CD4-positive, alpha-beta T cell (primary cell): ENCODE measurements at regions not wholly inside any gene's neighbourhood (a gene's known extent, or its start where the extent isn't known, plus 50 kb on each side); places are given as distances from the start of the nearest gene placed in this dataset.

Source experiments
- ATAC-seq: fragments of 200-7000 bp; cut with Tn5 transposase; one replicate; pipeline ENCODE4 v1.10.0; 2022; ENCODE audit warnings: mild to moderate bottlenecking; ENCODE audit not compliant: poor library complexity
- CTCF ChIA-PET: fragments of 350-600 bp; sonication (Branson Sonifier 250); formaldehyde crosslinking; loops from one replicate; lab custom pipeline; 2021; ENCODE audit warnings: antibody characterized with exemption, inconsistent platforms; lab: Charles Lee
- POLR2A ChIA-PET: fragments of 350-600 bp; sonication (Branson Sonifier 250); formaldehyde crosslinking; loops from one replicate; lab custom pipeline; 2021; ENCODE audit warnings: antibody characterized with exemption, inconsistent platforms; lab: Charles Lee
- DNase-seq, 14 experiments: peaks; one replicate each; pipeline ENCODE4 v3.0.0-alpha.2; 2013 to 2020; ENCODE audit warnings: mixed read lengths in 2 of 14
- H3K27ac ChIP-seq, 2 donors: one replicate each; pipeline versions ENCODE4 v1.5.1 to v1.7.0; 2013; ENCODE audit warnings: low read length in 2 of 2, low read depth in 1 of 2, mild to moderate bottlenecking in 1 of 2
- H3K27me3 ChIP-seq, 2 experiments: 1 replicate in 1 of 2; 2 replicates in 1 of 2; pipeline versions ENCODE4 v1.6.1 to v1.7.0; 2013; ENCODE audit warnings: low read length in 2 of 2, control low read depth in 1 of 2, mild to moderate bottlenecking in 1 of 2, moderate library complexity in 1 of 2; ENCODE audit not compliant: insufficient read depth in 2 of 2, control insufficient read depth in 1 of 2
- H3K36me3 ChIP-seq: one replicate; pipeline ENCODE4 v1.6.1; 2013; ENCODE audit warnings: low read length, control low read depth; ENCODE audit not compliant: insufficient read depth
- H3K4me1 ChIP-seq: one replicate; pipeline ENCODE4 v1.6.1; 2013; ENCODE audit warnings: low read length, control low read depth; ENCODE audit not compliant: insufficient read depth
- H3K4me3 ChIP-seq: one replicate; pipeline ENCODE4 v1.5.1; 2013; ENCODE audit warnings: mild to moderate bottlenecking, low read length, moderate library complexity
- H3K9me3 ChIP-seq, 2 experiments: 1 replicate in 1 of 2; 2 replicates in 1 of 2; pipeline versions ENCODE4 v1.6.1 to v1.7.0; 2013; ENCODE audit warnings: low read length in 2 of 2, mild to moderate bottlenecking in 2 of 2, control low read depth in 1 of 2, moderate library complexity in 1 of 2; ENCODE audit not compliant: control insufficient read depth in 1 of 2, insufficient read depth in 1 of 2
- H3K27ac Mint-ChIP-seq: one replicate; pipeline ENCODE4 v1.8.0; 2020; ENCODE audit warnings: mixed read lengths
- H3K27me3 Mint-ChIP-seq: one replicate; pipeline ENCODE4 v1.8.0; 2021; ENCODE audit warnings: mixed read lengths
- H3K36me3 Mint-ChIP-seq: one replicate; pipeline ENCODE4 v1.8.0; 2021; ENCODE audit warnings: low read depth, mixed read lengths
- H3K4me1 Mint-ChIP-seq: one replicate; pipeline ENCODE4 v1.8.0; 2021; ENCODE audit warnings: low read depth, mixed read lengths
- H3K4me3 Mint-ChIP-seq: one replicate; pipeline ENCODE4 v1.8.0; 2020; ENCODE audit warnings: mild to moderate bottlenecking, mixed read lengths
- H3K9me3 Mint-ChIP-seq: one replicate; pipeline ENCODE4 v1.8.0; 2020; ENCODE audit warnings: mixed read lengths
- CTCF ChIP-seq: fragments of 200-600 bp; IDR thresholded peaks from one replicate; pipeline ENCODE4 v1.8.0; 2022; ENCODE audit warnings: antibody characterized with exemption, mild to moderate bottlenecking
- intact Hi-C, 2 experiments: fragments of 100-400 bp; cut with DNase I in 1 of 2; cut with micrococcal nuclease in 1 of 2; formaldehyde crosslinking; loops; one replicate each; pipeline versions ENCODE4 v1.15.1 to v1.9.0; 2023 to 2025; cut with DNase I, micrococcal nuclease

GRCh38 chr18:29226213-29226612 lies 1049.3 kb upstream of the CDH2 start:
- H3K27me3 ChIP-seq = no peaks in the 10 kb centered on the region
- H3K27ac Mint-ChIP-seq = no peak overlapping the region
- H3K4me1 Mint-ChIP-seq = no peaks in the 10 kb centered on the region
- H3K27ac ChIP-seq = no peak overlapping the region
- H3K9me3 Mint-ChIP-seq = peaks cover 11% of the 10 kb centered on the region
- CTCF ChIA-PET = no interaction called here
- no peak for TF ChIP-seq CTCF
- intact Hi-C loops = no loop called here
- no peak overlapping the region for H3K4me3 Mint-ChIP-seq
- no peak for DNase-seq
- H3K36me3 ChIP-seq = no peaks in the 10 kb centered on the region
- H3K9me3 ChIP-seq = peaks cover 3 to 4% of the 10 kb centered on the region in 2 experiments
- POLR2A ChIA-PET = no interaction called here
- no peaks in the 10 kb centered on the region for H3K4me1 ChIP-seq
- H3K36me3 Mint-ChIP-seq = no peaks in the 10 kb centered on the region
- H3K4me3 ChIP-seq = no peak overlapping the region
- no peaks in the 10 kb centered on the region for H3K27me3 Mint-ChIP-seq
- ATAC-seq = no peak

- H3K27ac Mint-ChIP-seq = no peak overlapping the region
- CTCF ChIA-PET = no interaction called here
- Histone ChIP-seq H3K9me3 (peaks cover 3 to 4% of the 10 kb centered on the region in 2 experiments), H3K27ac (no peak overlapping the region), H3K36me3 (no peaks in the 10 kb centered on the region), H3K4me1 (no peaks in the 10 kb centered on the region), H3K27me3 (no peaks in the 10 kb centered on the region), H3K4me3 (no peak overlapping the region)
- H3K36me3 Mint-ChIP-seq = no peaks in the 10 kb centered on the region
- no peak for ATAC-seq
- intact Hi-C loops = no loop called here
- no peak for DNase-seq
- no peak overlapping the region for H3K4me3 Mint-ChIP-seq
- H3K27me3 Mint-ChIP-seq = no peaks in the 10 kb centered on the region
- peaks cover 11% of the 10 kb centered on the region for H3K9me3 Mint-ChIP-seq
- POLR2A ChIA-PET = no interaction called here
- no peaks in the 10 kb centered on the region for H3K4me1 Mint-ChIP-seq
- no peak for TF ChIP-seq CTCF
These were observed 1048.4 kb upstream of the CDH2 start for GRCh38 chr18:29225351-29225750.

- Histone ChIP-seq H3K36me3 (no peaks in the 10 kb centered on the region), H3K9me3 (peaks cover 0 to 4% of the 10 kb centered on the region in 2 experiments), H3K27me3 (no peaks in the 10 kb centered on the region), H3K4me3 (no peak overlapping the region), H3K27ac (no peak overlapping the region), H3K4me1 (no peaks in the 10 kb centered on the region)
- ATAC-seq (no peak), DNase-seq (no peak)
- Mint-ChIP-seq H3K9me3 (peaks cover 11% of the 10 kb centered on the region), H3K27ac (no peak overlapping the region), H3K4me1 (no peaks in the 10 kb centered on the region), H3K36me3 (no peaks in the 10 kb centered on the region), H3K4me3 (no peak overlapping the region), H3K27me3 (no peaks in the 10 kb centered on the region)
- no peak for TF ChIP-seq CTCF
- intact Hi-C loops = no loop called here
- CTCF ChIA-PET = no interaction called here
- POLR2A ChIA-PET = no interaction called here
These were observed 1041.2 kb upstream of the CDH2 start for GRCh38 chr18:29218091-29218490.
